ENCODE measurements at regions not wholly inside any gene's neighbourhood (a gene's known extent, or its start where the extent isn't known, plus 50 kb on each side); places are given as distances from the start of the nearest gene placed in this dataset.

- no peak for DNase-seq
These were observed 53.7 kb upstream of the MEF2A start for GRCh38 chr15:99511866-99512661.

GRCh38 chr15:99514306-99514705, 51.5 kb upstream of the MEF2A start:
- no peak for DNase-seq

Data from hippocampal formation (tissue), 2 donors.